ENCODE measurements at regions not wholly inside any gene's neighbourhood (a gene's known extent, or its start where the extent isn't known, plus 50 kb on each side); places are given as distances from the start of the nearest gene placed in this dataset.

DNA sequence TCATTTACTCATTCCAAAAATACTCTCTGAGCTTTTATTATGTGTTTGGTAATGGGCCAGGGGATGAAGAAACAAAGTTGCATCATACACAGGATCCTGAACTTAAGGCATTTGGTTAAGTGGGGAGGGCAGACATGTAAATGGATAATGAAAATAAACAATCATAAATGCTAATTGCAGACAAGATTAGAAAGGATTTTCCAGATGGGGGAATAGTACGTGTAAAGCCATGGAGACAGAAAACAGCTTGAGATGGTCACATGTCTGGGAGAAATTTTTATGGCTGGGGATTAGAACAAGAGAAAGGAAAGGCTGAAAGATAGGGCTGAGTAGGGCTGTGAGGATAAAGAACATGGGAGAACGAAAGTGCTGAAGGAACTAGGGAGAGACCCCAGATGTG lies 534.3 kb upstream of the LARGE1 start:
- no peak for DNase-seq

DNA sequence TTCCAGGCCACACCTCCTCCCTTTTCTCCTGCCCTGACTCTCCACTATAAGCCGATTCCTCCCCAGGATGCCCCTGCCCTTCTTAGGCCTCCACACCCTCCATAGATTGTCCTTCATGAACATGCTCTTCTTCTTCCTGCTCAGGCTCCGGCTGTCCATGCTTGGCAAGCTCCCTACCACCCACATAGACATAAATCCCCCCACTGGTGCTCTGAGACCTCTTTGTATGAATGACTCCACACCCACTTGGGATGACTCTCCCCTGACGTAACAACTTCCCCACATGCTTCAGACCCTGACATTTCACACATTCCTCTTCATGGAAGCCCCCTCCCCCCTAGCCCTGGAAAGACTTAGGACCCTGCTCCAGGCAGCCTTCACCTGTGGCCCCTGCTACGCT lies 542.5 kb upstream of the LARGE1 start:
- DNase-seq, result no peak

GRCh38 chr22:34475886-34476285 lies 555.6 kb upstream of the LARGE1 start:
- no peak for DNase-seq

GRCh38 chr22:34476762-34477161 lies 556.5 kb upstream of the LARGE1 start:
- DNase-seq, result no peak

- DNase-seq, result no peak
Measured at GRCh38 chr22:34481090-34481489, 560.8 kb upstream of the LARGE1 start.

DNA sequence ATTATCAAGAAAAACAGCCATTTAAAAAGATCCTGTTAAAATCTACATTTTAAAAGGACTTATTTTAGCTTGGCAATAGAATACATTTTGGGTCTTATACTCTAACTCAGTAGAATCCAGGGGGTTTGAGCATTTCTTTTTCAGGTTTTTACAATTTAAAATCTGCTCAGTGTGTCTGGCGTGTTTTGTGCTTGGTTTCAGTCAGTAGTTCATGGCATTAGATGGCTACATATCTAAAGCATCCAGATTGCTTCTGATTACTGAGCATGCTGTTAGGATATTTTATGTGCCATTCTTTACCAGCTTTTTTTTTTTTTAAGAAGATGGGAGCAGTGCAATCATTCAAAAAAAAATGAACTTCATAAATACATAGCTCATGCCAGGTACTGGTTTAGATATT lies 566.1 kb upstream of the LARGE1 start:
- DNase-seq, result no peak

DNA sequence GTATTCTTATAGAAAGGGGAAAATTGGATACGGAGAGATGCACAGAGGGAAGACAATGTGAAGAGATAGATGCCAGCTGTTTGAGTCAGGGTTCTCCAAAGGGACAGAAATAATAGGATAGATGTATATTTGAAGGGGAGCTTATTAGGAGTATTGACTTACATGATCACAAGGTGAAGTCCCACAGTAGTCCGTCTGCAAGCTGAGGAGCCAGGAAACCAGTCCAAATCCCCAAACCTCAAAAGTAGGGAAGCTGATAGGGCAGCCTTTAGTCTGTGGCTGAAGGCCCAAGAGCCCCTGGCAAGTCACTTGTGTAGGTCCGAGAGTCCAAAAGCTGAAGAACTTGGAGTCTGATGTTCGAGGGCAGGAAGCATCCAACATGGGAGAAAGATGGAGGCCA lies 569.6 kb upstream of the LARGE1 start:
- DNase-seq, result no peak

- DNase-seq, result no peak
Measured at GRCh38 chr22:34490886-34491285, 570.6 kb upstream of the LARGE1 start.

- no peak for DNase-seq
Measured at GRCh38 chr22:34493486-34493885, 572.5 kb upstream of the ISX start.

GRCh38 chr22:34501366-34501965 lies 564.5 kb upstream of the ISX start:
- DNase-seq, result no peak

- DNase-seq, result no peak
Measured at GRCh38 chr22:34502821-34503220, 563.1 kb upstream of the ISX start.

- no peak for DNase-seq
Measured at GRCh38 chr22:34508797-34509196, 557.2 kb upstream of the ISX start.

GRCh38 chr22:34526681-34527080 lies 539.3 kb upstream of the ISX start:
- no peak for DNase-seq

- DNase-seq, result no peak
Measured at GRCh38 chr22:34534101-34534500, 531.9 kb upstream of the ISX start.

- no peak for DNase-seq
Measured at GRCh38 chr22:34567367-34567766, 498.6 kb upstream of the ISX start.

- DNase-seq, result no peak
Measured at GRCh38 chr22:34570408-34570807, 495.6 kb upstream of the ISX start.

DNA sequence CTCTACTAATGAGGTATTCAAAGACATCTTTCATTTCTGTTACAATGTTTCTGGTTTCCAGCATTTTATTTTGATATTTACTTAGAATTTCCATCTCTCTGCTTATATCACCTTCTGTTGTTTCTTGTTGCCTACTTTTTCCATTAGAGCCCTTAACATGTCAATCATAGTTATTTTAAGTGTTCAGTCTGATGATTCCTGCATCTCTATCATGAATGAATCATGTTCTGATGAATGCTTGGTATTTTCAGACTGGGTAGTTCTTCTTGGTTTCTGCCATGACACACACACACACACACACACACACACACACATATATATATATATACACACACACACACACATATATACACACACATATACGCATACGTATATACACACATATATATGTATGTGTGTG lies 486.4 kb upstream of the ISX start:
- no peak for DNase-seq

GRCh38 chr22:34587357-34588356 lies 478.3 kb upstream of the ISX start:
- DNase-seq, result no peak

DNA sequence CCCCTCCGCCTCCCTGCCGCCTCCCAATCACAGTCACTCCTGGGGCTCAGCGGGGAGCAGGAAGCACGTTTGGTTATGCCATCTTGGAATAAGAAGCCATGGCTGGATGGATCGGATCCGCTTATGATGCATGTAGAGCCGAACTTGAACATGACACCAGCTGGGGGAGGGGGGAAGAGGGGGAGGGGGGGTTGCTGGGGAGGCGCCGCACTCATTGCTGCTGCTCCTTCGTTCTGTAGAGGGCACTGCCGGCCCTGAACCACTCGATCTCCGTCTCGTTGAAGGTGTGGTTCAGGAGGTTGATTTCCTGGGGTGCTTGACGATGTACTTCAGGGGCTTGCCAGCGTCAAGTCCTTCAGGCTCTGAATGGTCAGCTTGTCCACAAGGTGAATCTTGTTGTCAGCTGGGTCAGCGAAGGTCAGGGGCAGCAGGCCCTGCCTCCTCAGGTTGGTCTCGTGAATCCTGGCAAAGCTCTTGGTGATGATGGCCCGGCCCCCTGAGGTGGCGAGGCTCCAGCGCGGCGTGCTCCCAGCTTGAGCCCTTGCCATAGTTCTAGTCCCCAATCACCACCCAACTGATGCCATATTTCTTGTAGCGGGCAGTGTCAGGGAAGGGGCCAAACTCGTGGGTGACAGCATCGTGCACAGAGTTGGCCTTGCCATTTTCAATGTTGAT lies 476.9 kb upstream of the ISX start:
- no peak for DNase-seq

GRCh38 chr22:34592123-34592740 lies 473.7 kb upstream of the ISX start:
- no peak for DNase-seq

- DNase-seq, result no peak
Measured at GRCh38 chr22:34599567-34599966, 466.4 kb upstream of the ISX start.

DNA sequence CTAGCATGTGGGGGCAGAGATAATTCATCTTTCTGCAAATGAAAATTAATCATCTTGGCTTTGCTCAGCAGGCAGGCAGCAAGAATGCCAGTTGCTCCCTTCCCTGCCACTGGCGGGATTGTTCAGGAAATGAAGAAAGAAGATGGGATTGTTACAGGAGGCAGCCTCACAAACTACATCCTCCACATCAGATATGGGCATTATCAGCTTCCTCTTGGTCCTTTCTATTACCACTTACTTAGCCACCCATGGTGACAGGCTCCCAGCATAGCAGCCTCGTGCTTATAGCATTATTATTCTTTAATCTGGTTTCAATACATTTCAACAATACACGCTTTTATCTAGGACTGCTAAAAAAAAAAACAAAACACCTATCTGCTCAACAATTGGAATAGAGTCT lies 461.6 kb upstream of the ISX start:
- DNase-seq, result no peak

GRCh38 chr22:34608106-34608505 lies 457.9 kb upstream of the ISX start:
- DNase-seq, result no peak
